Right kidney (tissue), 1 donor: ENCODE measurements at regions not wholly inside any gene's neighbourhood (a gene's known extent, or its start where the extent isn't known, plus 50 kb on each side); places are given as distances from the start of the nearest gene placed in this dataset.
"Not testable (repeated sequence)": the region's sequence is repeated elsewhere in the genome, so short reads cannot be mapped to it uniquely, and the experiment has no call there.

Experiments used
- DNase-seq: peaks from one replicate; pipeline ENCODE4 v3.0.0-alpha.2; 2016

GRCh38 chr7:145916776-145917175, 199.8 kb upstream of the CNTNAP2 start:
- no peak for DNase-seq

GRCh38 chr7:145915679-145916078, 200.9 kb upstream of the CNTNAP2 start:
- peak; percentile 9 for DNase-seq

- DNase-seq, result no peak
Observed at GRCh38 chr7:145909991-145910513, 206.5 kb upstream of the CNTNAP2 start.

- DNase-seq, result no peak
Observed at GRCh38 chr7:145903658-145904057, 212.9 kb upstream of the CNTNAP2 start.

GRCh38 chr7:145902123-145902522, 214.5 kb upstream of the CNTNAP2 start:
- DNase-seq, result no peak

- no peak for DNase-seq
Observed at GRCh38 chr7:145899938-145900337, 216.7 kb upstream of the CNTNAP2 start.

- DNase-seq, result no peak
Observed at GRCh38 chr7:145893925-145894535, 222.6 kb upstream of the CNTNAP2 start.

GRCh38 chr7:145884716-145885514, 231.7 kb upstream of the CNTNAP2 start:
- DNase-seq, result no peak

- no peak for DNase-seq
Observed at GRCh38 chr7:145876376-145876775, 240.2 kb upstream of the CNTNAP2 start.

GRCh38 chr7:145875267-145875666, 241.3 kb upstream of the CNTNAP2 start:
- DNase-seq, result no peak

GRCh38 chr7:145868935-145869334, 247.7 kb upstream of the CNTNAP2 start:
- no peak for DNase-seq

GRCh38 chr7:145862212-145862611, 254.4 kb upstream of the CNTNAP2 start:
- DNase-seq, result no peak

- no peak for DNase-seq
Observed at GRCh38 chr7:145860809-145861208, 255.8 kb upstream of the CNTNAP2 start.

- DNase-seq, result no peak
Observed at GRCh38 chr7:145850636-145851035, 266.0 kb upstream of the CNTNAP2 start.

- no peak for DNase-seq
Observed at GRCh38 chr7:145848691-145849090, 267.9 kb upstream of the CNTNAP2 start.

GRCh38 chr7:145845345-145845744, 271.3 kb upstream of the CNTNAP2 start:
- DNase-seq, result no peak

- DNase-seq, result no peak
Observed at GRCh38 chr7:145839814-145840213, 276.8 kb upstream of the CNTNAP2 start.

- no peak for DNase-seq
Observed at GRCh38 chr7:145831616-145832206, 284.9 kb upstream of the CNTNAP2 start.

GRCh38 chr7:145817687-145818086, 298.9 kb upstream of the CNTNAP2 start:
- DNase-seq, result no peak

GRCh38 chr7:145812218-145812617, 304.4 kb upstream of the CNTNAP2 start:
- no peak for DNase-seq

GRCh38 chr7:145805496-145805895, 311.1 kb upstream of the CNTNAP2 start:
- not testable (repeated sequence) for DNase-seq

GRCh38 chr7:145797507-145797906, 319.1 kb upstream of the CNTNAP2 start:
- no peak for DNase-seq

GRCh38 chr7:145795132-145795531, 321.5 kb upstream of the CNTNAP2 start:
- DNase-seq, result no peak
